ENCODE measurements at regions not wholly inside any gene's neighbourhood (a gene's known extent, or its start where the extent isn't known, plus 50 kb on each side); places are given as distances from the start of the nearest gene placed in this dataset.

GRCh38 chr4:100067255-100067654 lies 117.2 kb upstream of the H2AZ1 start:
- DNase-seq (ENCODE audit: low read depth, low spot score) (no peak), ATAC-seq (no peak)
- no peak overlapping the region for H3K27ac ChIP-seq (ENCODE audit: low read length)
- TF ChIP-seq CTCF (IDR thresholded peaks at IDR 0.05) (no peak), SIN3A (IDR thresholded peaks at IDR 0.05; ENCODE audit: borderline replicate concordance, insufficient read depth, low read depth, low read length) (no peak), TCF7L2 (IDR thresholded peaks at IDR 0.05; ENCODE audit: low read depth, low read length) (no peak), POLR2AphosphoS5 (IDR thresholded peaks at IDR 0.05; ENCODE audit: low read depth, low read length) (no peak)
- TF ChIP-seq, protein P1, sequence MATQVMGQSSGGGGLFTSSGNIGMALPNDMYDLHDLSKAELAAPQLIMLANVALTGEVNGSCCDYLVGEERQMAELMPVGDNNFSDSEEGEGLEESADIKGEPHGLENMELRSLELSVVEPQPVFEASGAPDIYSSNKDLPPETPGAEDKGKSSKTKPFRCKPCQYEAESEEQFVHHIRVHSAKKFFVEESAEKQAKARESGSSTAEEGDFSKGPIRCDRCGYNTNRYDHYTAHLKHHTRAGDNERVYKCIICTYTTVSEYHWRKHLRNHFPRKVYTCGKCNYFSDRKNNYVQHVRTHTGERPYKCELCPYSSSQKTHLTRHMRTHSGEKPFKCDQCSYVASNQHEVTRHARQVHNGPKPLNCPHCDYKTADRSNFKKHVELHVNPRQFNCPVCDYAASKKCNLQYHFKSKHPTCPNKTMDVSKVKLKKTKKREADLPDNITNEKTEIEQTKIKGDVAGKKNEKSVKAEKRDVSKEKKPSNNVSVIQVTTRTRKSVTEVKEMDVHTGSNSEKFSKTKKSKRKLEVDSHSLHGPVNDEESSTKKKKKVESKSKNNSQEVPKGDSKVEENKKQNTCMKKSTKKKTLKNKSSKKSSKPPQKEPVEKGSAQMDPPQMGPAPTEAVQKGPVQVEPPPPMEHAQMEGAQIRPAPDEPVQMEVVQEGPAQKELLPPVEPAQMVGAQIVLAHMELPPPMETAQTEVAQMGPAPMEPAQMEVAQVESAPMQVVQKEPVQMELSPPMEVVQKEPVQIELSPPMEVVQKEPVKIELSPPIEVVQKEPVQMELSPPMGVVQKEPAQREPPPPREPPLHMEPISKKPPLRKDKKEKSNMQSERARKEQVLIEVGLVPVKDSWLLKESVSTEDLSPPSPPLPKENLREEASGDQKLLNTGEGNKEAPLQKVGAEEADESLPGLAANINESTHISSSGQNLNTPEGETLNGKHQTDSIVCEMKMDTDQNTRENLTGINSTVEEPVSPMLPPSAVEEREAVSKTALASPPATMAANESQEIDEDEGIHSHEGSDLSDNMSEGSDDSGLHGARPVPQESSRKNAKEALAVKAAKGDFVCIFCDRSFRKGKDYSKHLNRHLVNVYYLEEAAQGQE (IDR thresholded peaks at IDR 0.05; ENCODE audit: insufficient read depth in 1 of 2, low read depth in 2 of 2, low read length in 1 of 2): no peak
- H3K4me1 ChIP-seq (ENCODE audit: control insufficient read depth, insufficient read depth, low read length): no peaks in the 10 kb centered on the region
- intact Hi-C loops (cut with micrococcal nuclease; ENCODE audit: unreplicated experiment) (no loop called here), in situ Hi-C loops (cut with HindIII; ENCODE audit: low pct_unique_long_range_greater_than_20kb, low sequenced_read_pairs) (no loop called here)
- H3K4me3 ChIP-seq (ENCODE audit: low read depth in 2 of 2, low read length in 2 of 2): no peak overlapping the region
- no peaks in the 10 kb centered on the region for H3K36me3 ChIP-seq (ENCODE audit: control insufficient read depth, insufficient read depth, low read length)
- no TSS peak for BruUV-seq (replicated peaks)
- CTCF ChIA-PET: no interaction called here
- POLR2A ChIA-PET: no interaction called here
- H3K27me3 ChIP-seq (ENCODE audit: control insufficient read depth, insufficient read depth, low read length): peaks cover 2% of the 10 kb centered on the region; the same call in 1 of the 2 replicates
- H3K9me3 ChIP-seq (ENCODE audit: control insufficient read depth, insufficient read depth, low read depth, low read length): no peaks in the 10 kb centered on the region

DNA sequence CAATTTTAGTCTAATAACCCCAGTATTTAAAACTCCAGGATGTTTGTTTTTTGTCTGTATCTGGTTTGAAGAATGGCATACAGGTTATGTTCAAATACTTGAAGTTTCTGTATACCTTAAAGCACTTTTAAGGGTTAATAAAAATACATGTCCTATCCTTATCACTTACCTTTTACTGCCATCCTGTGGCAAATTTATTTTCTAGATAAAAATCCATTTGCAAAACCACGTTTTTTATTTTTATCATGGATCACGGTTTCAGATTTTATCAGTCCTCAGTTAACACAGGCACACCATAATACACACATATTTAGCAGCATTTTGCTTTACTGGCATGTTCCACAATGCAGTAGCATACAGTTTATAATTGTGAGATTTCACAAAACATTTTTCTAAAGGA lies 113.3 kb upstream of the H2AZ1 start:
- H3K4me1 ChIP-seq (ENCODE audit: control insufficient read depth, insufficient read depth, low read length): no peaks in the 10 kb centered on the region
- TF ChIP-seq SIN3A (IDR thresholded peaks at IDR 0.05; ENCODE audit: borderline replicate concordance, insufficient read depth, low read depth, low read length) (no peak), TCF7L2 (IDR thresholded peaks at IDR 0.05; ENCODE audit: low read depth, low read length) (no peak), POLR2AphosphoS5 (IDR thresholded peaks at IDR 0.05; ENCODE audit: low read depth, low read length) (no peak), CTCF (IDR thresholded peaks at IDR 0.05) (no peak)
- TF ChIP-seq, protein P1 (IDR thresholded peaks at IDR 0.05; ENCODE audit: insufficient read depth in 1 of 2, low read depth in 2 of 2, low read length in 1 of 2): no peak

More for the DNA sequence above, 113.3 kb upstream of the H2AZ1 start:
- CTCF ChIA-PET: no interaction called here
- no TSS peak for BruUV-seq (replicated peaks)
- no peak for ATAC-seq
- H3K9me3 ChIP-seq (ENCODE audit: control insufficient read depth, insufficient read depth, low read depth, low read length): no peaks in the 10 kb centered on the region
- no peaks in the 10 kb centered on the region for H3K27me3 ChIP-seq (ENCODE audit: control insufficient read depth, insufficient read depth, low read length)
- intact Hi-C loops (cut with micrococcal nuclease; ENCODE audit: unreplicated experiment): no loop called here
- no peak for DNase-seq (ENCODE audit: low read depth, low spot score)
- in situ Hi-C loops (cut with HindIII; ENCODE audit: low pct_unique_long_range_greater_than_20kb, low sequenced_read_pairs): no loop called here
- POLR2A ChIA-PET: no interaction called here
- no peaks in the 10 kb centered on the region for H3K36me3 ChIP-seq (ENCODE audit: control insufficient read depth, insufficient read depth, low read length)
- H3K27ac ChIP-seq (ENCODE audit: low read length): no peak overlapping the region
- H3K4me3 ChIP-seq (ENCODE audit: low read depth in 2 of 2, low read length in 2 of 2): no peak overlapping the region
